Activated CD8-positive, alpha-beta T cell treated with anti-CD3 and anti-CD28 coated beads for 36 hours (primary cell): ENCODE measurements at regions not wholly inside any gene's neighbourhood (a gene's known extent, or its start where the extent isn't known, plus 50 kb on each side); places are given as distances from the start of the nearest gene placed in this dataset.
"Not testable (repeated sequence)": the region's sequence is repeated elsewhere in the genome, so short reads cannot be mapped to it uniquely, and the experiment has no call there.

Source experiments
- ATAC-seq: fragments of 200-7000 bp; cut with Tn5 transposase; one replicate; pipeline ENCODE4 v1.10.0; 2021; ENCODE audit warnings: mild to moderate bottlenecking, moderate library complexity
- CTCF ChIA-PET: fragments of 350-600 bp; sonication (Branson Sonifier 250); formaldehyde crosslinking; loops from one replicate; lab custom pipeline; 2021; ENCODE audit warnings: antibody characterized with exemption; lab: Charles Lee
- POLR2A ChIA-PET: fragments of 350-600 bp; sonication (Branson Sonifier 250); formaldehyde crosslinking; loops from one replicate; lab custom pipeline; 2021; ENCODE audit warnings: antibody characterized with exemption; lab: Charles Lee
- DNase-seq: peaks from one replicate; pipeline ENCODE4 v3.0.0-alpha.2; 2020
- H3K27ac Mint-ChIP-seq: one replicate; pipeline ENCODE4 v1.8.0; 2021; ENCODE audit warnings: mild to moderate bottlenecking, mixed read lengths
- H3K27me3 Mint-ChIP-seq: one replicate; pipeline ENCODE4 v1.8.0; 2021; ENCODE audit warnings: mixed read lengths
- H3K36me3 Mint-ChIP-seq: one replicate; pipeline ENCODE4 v1.8.0; 2021; ENCODE audit warnings: low read depth, mixed read lengths
- H3K4me1 Mint-ChIP-seq: one replicate; pipeline ENCODE4 v1.8.0; 2021; ENCODE audit warnings: low read depth, mixed read lengths
- H3K4me3 Mint-ChIP-seq: one replicate; pipeline ENCODE4 v1.8.0; 2021; ENCODE audit warnings: mild to moderate bottlenecking, moderate library complexity, mixed read lengths
- H3K9me3 Mint-ChIP-seq: one replicate; pipeline ENCODE4 v1.8.0; 2021; ENCODE audit warnings: mixed read lengths
- CTCF ChIP-seq: fragments of 200-600 bp; IDR thresholded peaks from one replicate; pipeline ENCODE4 v1.8.0; 2022; ENCODE audit warnings: antibody characterized with exemption, mild to moderate bottlenecking
- intact Hi-C: fragments of 100-400 bp; cut with micrococcal nuclease; formaldehyde crosslinking; loops from one replicate; pipeline ENCODE4 v1.10.0; 2022

- Mint-ChIP-seq H3K4me1 (no peaks in the 10 kb centered on the region), H3K27me3 (no peaks in the 10 kb centered on the region), H3K4me3 (no peak overlapping the region), H3K27ac (no peak overlapping the region), H3K36me3 (no peaks in the 10 kb centered on the region), H3K9me3 (peaks cover 15% of the 10 kb centered on the region)
- intact Hi-C loops, result no loop called here
- POLR2A ChIA-PET, result no interaction called here
- no peak for TF ChIP-seq CTCF
- CTCF ChIA-PET, result no interaction called here
- DNase-seq, result no peak
- ATAC-seq, result no peak
These were observed 442.5 kb upstream of the ID4 start for GRCh38 chr6:19394687-19395086.

- ChIA-PET POLR2A (no interaction called here), CTCF (no interaction called here)
- ATAC-seq (no peak), DNase-seq (no peak)
- no peaks in the 10 kb centered on the region for H3K4me1 Mint-ChIP-seq
- no peaks in the 10 kb centered on the region for H3K36me3 Mint-ChIP-seq
- H3K9me3 Mint-ChIP-seq, result peaks cover 16% of the 10 kb centered on the region
- H3K4me3 Mint-ChIP-seq, result no peak overlapping the region
- H3K27me3 Mint-ChIP-seq, result no peaks in the 10 kb centered on the region
- intact Hi-C loops, result no loop called here
- no peak for TF ChIP-seq CTCF
- H3K27ac Mint-ChIP-seq, result no peak overlapping the region
These were observed 441.9 kb upstream of the ID4 start for GRCh38 chr6:19395316-19395715.

GRCh38 chr6:19399406-19399805 lies 437.8 kb upstream of the ID4 start:
- no peaks in the 10 kb centered on the region for H3K36me3 Mint-ChIP-seq
- ATAC-seq (no peak), DNase-seq (no peak)
- no peaks in the 10 kb centered on the region for H3K27me3 Mint-ChIP-seq
- POLR2A ChIA-PET, result no interaction called here
- intact Hi-C loops, result no loop called here
- no peak for TF ChIP-seq CTCF
- no peaks in the 10 kb centered on the region for H3K4me1 Mint-ChIP-seq
- H3K9me3 Mint-ChIP-seq, result peaks cover 18% of the 10 kb centered on the region
- CTCF ChIA-PET, result no interaction called here
- no peak overlapping the region for H3K27ac Mint-ChIP-seq
- no peak overlapping the region for H3K4me3 Mint-ChIP-seq

- DNase-seq, POLR2A ChIA-PET, H3K4me3 Mint-ChIP-seq, H3K27me3 Mint-ChIP-seq, intact Hi-C loops, ATAC-seq, H3K36me3 Mint-ChIP-seq, H3K4me1 Mint-ChIP-seq, CTCF ChIA-PET, H3K27ac Mint-ChIP-seq: not testable (repeated sequence)
- H3K9me3 Mint-ChIP-seq, result peaks cover 17% of the 10 kb centered on the region
These were observed 432.3 kb upstream of the ID4 start for GRCh38 chr6:19404884-19405283.

GRCh38 chr6:19408331-19408730 lies 428.8 kb upstream of the ID4 start:
- intact Hi-C loops, result no loop called here
- H3K36me3 Mint-ChIP-seq, result no peaks in the 10 kb centered on the region
- H3K9me3 Mint-ChIP-seq, result peaks cover 10% of the 10 kb centered on the region
- no peak for TF ChIP-seq CTCF
- POLR2A ChIA-PET, result no interaction called here
- no peak for ATAC-seq
- H3K4me3 Mint-ChIP-seq, result no peak overlapping the region
- CTCF ChIA-PET, result no interaction called here
- no peak overlapping the region for H3K27ac Mint-ChIP-seq
- no peaks in the 10 kb centered on the region for H3K4me1 Mint-ChIP-seq
- no peaks in the 10 kb centered on the region for H3K27me3 Mint-ChIP-seq
- DNase-seq, result no peak

- intact Hi-C loops, result no loop called here
- no peak for ATAC-seq
- Mint-ChIP-seq H3K4me1 (no peaks in the 10 kb centered on the region), H3K4me3 (no peak overlapping the region), H3K27ac (no peak overlapping the region), H3K9me3 (peaks cover 1% of the 10 kb centered on the region), H3K27me3 (no peaks in the 10 kb centered on the region), H3K36me3 (no peaks in the 10 kb centered on the region)
- CTCF ChIA-PET, result no interaction called here
- no peak for TF ChIP-seq CTCF
- POLR2A ChIA-PET, result no interaction called here
- DNase-seq, result no peak
These were observed 426.7 kb upstream of the ID4 start for GRCh38 chr6:19410481-19410880.
